ENCODE measurements at regions not wholly inside any gene's neighbourhood (a gene's known extent, or its start where the extent isn't known, plus 50 kb on each side); places are given as distances from the start of the nearest gene placed in this dataset.

GRCh38 chrX:146264763-146265375 lies 447.2 kb downstream of the SLITRK2 start:
- Histone ChIP-seq H3K4me2 (no peak overlapping the region), H3K4me1 (no peaks in the 10 kb centered on the region), H3K27ac (no peak overlapping the region), H3K9me3 (no peaks in the 10 kb centered on the region), H3K4me3 (no peak overlapping the region)
- ATAC-seq (no peak), FAIRE-seq (no peak), DNase-seq (ENCODE audit: low read depth in 1 of 2, low spot score in 1 of 2) (no peak)
- no peak for TF ChIP-seq RFX5 (IDR thresholded peaks at IDR 0.05)
- no peak for TF ChIP-seq HOXA7 (CRISPR knock-in tag; IDR thresholded peaks at IDR 0.05)
- no peak for TF ChIP-seq CEBPB (IDR thresholded peaks at IDR 0.05)
- ChIA-PET CTCF (no interaction called here), POLR2A (no interaction called here)
- WGBS (ENCODE audit: missing lambda C conversion rate), result 10% methylated on average over 8 of the region's 8 CpGs

GRCh38 chrX:146278381-146278780 lies 460.8 kb downstream of the SLITRK2 start:
- Histone ChIP-seq H3K4me1 (no peaks in the 10 kb centered on the region), H3K9me3 (no peaks in the 10 kb centered on the region), H3K4me2 (no peak overlapping the region), H3K27ac (no peak overlapping the region), H3K4me3 (no peak overlapping the region)
- FAIRE-seq, result no peak
- ChIA-PET POLR2A (no interaction called here), CTCF (no interaction called here)
- WGBS (ENCODE audit: missing lambda C conversion rate), result 10% methylated on average over 2 of the region's 2 CpGs
- ATAC-seq, result no peak
- DNase-seq (ENCODE audit: low read depth in 1 of 2, low spot score in 1 of 2), result no peak
- TF ChIP-seq ZFP36 (IDR thresholded peaks at IDR 0.05; ENCODE audit: borderline replicate concordance, partially characterized antibody), result no peak
- TF ChIP-seq ELK1 (IDR thresholded peaks at IDR 0.05; ENCODE audit: low read depth, low read length), result no peak
- no peak for TF ChIP-seq CBX2 (IDR thresholded peaks at IDR 0.05; ENCODE audit: borderline replicate concordance, low read depth)
- no peak for TF ChIP-seq TFCP2L1 (CRISPR knock-in tag; IDR thresholded peaks at IDR 0.05)
- no peak for TF ChIP-seq SREBF2 (IDR thresholded peaks at IDR 0.05)
- no peak for TF ChIP-seq FOXS1 (CRISPR knock-in tag; IDR thresholded peaks at IDR 0.05)
- TF ChIP-seq EP300 (IDR thresholded peaks at IDR 0.05), result no peak
- TF ChIP-seq MYC (IDR thresholded peaks at IDR 0.05; ENCODE audit: borderline replicate concordance, low read length), result no peak
- no peak for TF ChIP-seq MAZ (IDR thresholded peaks at IDR 0.05; ENCODE audit: borderline replicate concordance, low read depth, low read length)
- no peak for TF ChIP-seq BCL3 (IDR thresholded peaks at IDR 0.05)
- no peak for TF ChIP-seq JUN (IDR thresholded peaks at IDR 0.05)
- no peak for TF ChIP-seq SMC3 (IDR thresholded peaks at IDR 0.05)
- no peak for TF ChIP-seq KDM5A (IDR thresholded peaks at IDR 0.05)

Small RNA genes lying in the stretch of these regions (small RNA-seq; reads per million reads assigned to genes)
- gene MIR888 (0 reads per million in 6 experiments), gene MIR890 (0.37 to 4.1 (median 3.0) reads per million in 6 experiments), gene MIR891A (0 to 3.9 (median 0) reads per million in 6 experiments), gene MIR891B (0 to 0.58 (median 0) reads per million in 6 experiments), gene MIR892A (0 reads per million in 6 experiments), gene MIR892B (0 reads per million in 6 experiments), gene MIR892C (0 reads per million in 6 experiments)

All from A549 (cell line).